PC-9 (cell line): ENCODE measurements at regions not wholly inside any gene's neighbourhood (a gene's known extent, or its start where the extent isn't known, plus 50 kb on each side); places are given as distances from the start of the nearest gene placed in this dataset.

Experiments
- BruUV-seq: library from RNA; stranded (reverse); fragments of 400-500 nt; replicated peaks from 2 replicates; lab custom pipeline; 2021; lab: Mats Ljungman, UMichigan
- CTCF ChIA-PET: fragments of 300-600 bp; sonication (Branson Sonifier 250); formaldehyde crosslinking; loops from one replicate; lab custom pipeline; 2022; ENCODE audit warnings: antibody characterized with exemption; lab: Charles Lee
- POLR2A ChIA-PET: fragments of 300-600 bp; sonication (Branson Sonifier 250); formaldehyde crosslinking; loops from one replicate; lab custom pipeline; 2022; ENCODE audit warnings: antibody characterized with exemption; ENCODE audit not compliant: unreplicated experiment; lab: Charles Lee
- DNase-seq, 2 experiments: peaks; one replicate each; pipeline versions ENCODE4 v3.0.0 to v3.0.0-alpha.2; 2015 to 2022; ENCODE audit warnings: mixed read lengths in 1 of 2
- H2AFZ ChIP-seq: fragments of 200-600 bp; sonication (generic); 2 replicates; pipeline ENCODE4 v1.8.1; 2017; ENCODE audit warnings: antibody characterized with exemption
- H3F3A ChIP-seq: fragments of 200-600 bp; sonication (generic); 2 replicates; pipeline ENCODE4 v1.8.1; 2017; ENCODE audit warnings: antibody characterized with exemption, mild to moderate bottlenecking, low read depth; ENCODE audit not compliant: insufficient read depth
- H3K27ac ChIP-seq: fragments of 200-600 bp; sonication (generic); 2 replicates; pipeline ENCODE4 v1.6.1; 2016; ENCODE audit warnings: mixed run types
- H3K27me3 ChIP-seq: fragments of 200-600 bp; sonication (generic); 2 replicates; pipeline ENCODE4 v1.6.1; 2016; ENCODE audit warnings: low read depth, mixed run types; ENCODE audit not compliant: insufficient read depth
- H3K36me3 ChIP-seq: fragments of 200-600 bp; sonication (generic); 2 replicates; pipeline ENCODE4 v1.6.1; 2016; ENCODE audit warnings: low read depth, mixed run types
- H3K4me1 ChIP-seq: fragments of 200-600 bp; sonication (generic); replicated peaks from 2 replicates; pipeline ENCODE4 v1.6.1; 2016; ENCODE audit warnings: mixed run types; ENCODE audit not compliant: insufficient read depth
- H3K4me2 ChIP-seq: fragments of 200-600 bp; sonication (generic); 2 replicates; pipeline ENCODE4 v1.6.1; 2017; ENCODE audit warnings: mixed run types
- H3K4me3 ChIP-seq: fragments of 200-600 bp; sonication (generic); 2 replicates; pipeline ENCODE4 v1.6.1; 2016; ENCODE audit warnings: mixed run types
- H3K79me2 ChIP-seq: fragments of 200-600 bp; sonication (generic); 2 replicates; pipeline ENCODE4 v1.6.1; 2017; ENCODE audit warnings: low read depth, mixed run types
- H3K9me2 ChIP-seq: fragments of 200-600 bp; sonication (generic); 2 replicates; pipeline ENCODE4 v1.8.1; 2017; ENCODE audit warnings: mild to moderate bottlenecking; ENCODE audit not compliant: insufficient read depth
- H3K9me3 ChIP-seq: fragments of 200-600 bp; sonication (generic); 2 replicates; pipeline ENCODE4 v1.8.1; 2016; ENCODE audit warnings: low read depth; ENCODE audit not compliant: insufficient read depth
- H4K20me1 ChIP-seq: fragments of 200-600 bp; sonication (generic); 2 replicates; pipeline ENCODE4 v1.8.1; 2017; ENCODE audit not compliant: insufficient read depth
- EZH2 ChIP-seq: fragments of 200-600 bp; sonication (generic); IDR thresholded peaks from 2 replicates; pipeline ENCODE4 v1.8.0; 2017; ENCODE audit warnings: antibody characterized with exemption, low read depth
- intact Hi-C: fragments of 100-400 bp; cut with micrococcal nuclease; formaldehyde crosslinking; loops from one replicate; pipeline ENCODE4 v1.10.0; 2022; ENCODE audit not compliant: unreplicated experiment
- TF ChIP-seq, protein P1 (sequence below): fragments of 200-600 bp; sonication (generic); conservative IDR thresholded peaks from 2 replicates; pipeline ENCODE4 v1.6.1; 2017; ENCODE audit warnings: mixed run types, antibody characterized with exemption, mild to moderate bottlenecking, moderate library complexity

DNA sequence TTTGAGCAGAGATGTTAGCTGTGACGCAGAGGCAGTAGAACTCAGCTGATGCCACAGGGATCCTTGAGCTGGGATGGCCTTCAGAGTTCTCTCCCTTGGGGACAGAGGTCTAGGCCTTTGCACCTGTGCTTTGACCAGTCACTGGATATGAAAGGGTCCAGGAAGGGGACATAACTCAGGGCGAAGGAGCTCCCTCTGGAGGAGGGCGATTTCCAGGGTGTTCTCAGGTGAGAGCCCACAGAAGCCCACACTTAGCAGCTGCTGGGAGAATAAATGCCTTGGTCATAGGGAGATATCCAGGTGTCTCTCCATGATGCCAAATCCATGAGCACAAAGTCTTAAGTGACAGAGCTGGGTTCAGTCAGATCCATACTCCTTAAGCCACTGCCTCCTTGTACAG lies 369.2 kb downstream of the NYAP2 start:
- Histone ChIP-seq H3K79me2 (no peaks in the 10 kb centered on the region), H3K4me2 (no peak overlapping the region), H3K36me3 (no peaks in the 10 kb centered on the region), H2AFZ (no peak overlapping the region), H3K9me3 (no peaks in the 10 kb centered on the region; the same call in 1 of the 2 replicates), H4K20me1 (no peaks in the 10 kb centered on the region), H3K27me3 (no peaks in the 10 kb centered on the region), H3K4me1 (no peaks in the 10 kb centered on the region), H3K27ac (no peak overlapping the region), H3K4me3 (no peak overlapping the region), H3K9me2 (no peaks in the 10 kb centered on the region), H3F3A (no peaks in the 10 kb centered on the region)
- ChIA-PET POLR2A (interaction anchor here (0.6 kb wide), 1 partner anchor 64 kb away, joined by 7 read pairs; no protein-coding TSS in a partner anchor), CTCF (no interaction called here)
- intact Hi-C loops = no loop called here
- no peak for DNase-seq
- no TSS peak for BruUV-seq
- no peak for TF ChIP-seq EZH2
- TF ChIP-seq, protein P1, sequence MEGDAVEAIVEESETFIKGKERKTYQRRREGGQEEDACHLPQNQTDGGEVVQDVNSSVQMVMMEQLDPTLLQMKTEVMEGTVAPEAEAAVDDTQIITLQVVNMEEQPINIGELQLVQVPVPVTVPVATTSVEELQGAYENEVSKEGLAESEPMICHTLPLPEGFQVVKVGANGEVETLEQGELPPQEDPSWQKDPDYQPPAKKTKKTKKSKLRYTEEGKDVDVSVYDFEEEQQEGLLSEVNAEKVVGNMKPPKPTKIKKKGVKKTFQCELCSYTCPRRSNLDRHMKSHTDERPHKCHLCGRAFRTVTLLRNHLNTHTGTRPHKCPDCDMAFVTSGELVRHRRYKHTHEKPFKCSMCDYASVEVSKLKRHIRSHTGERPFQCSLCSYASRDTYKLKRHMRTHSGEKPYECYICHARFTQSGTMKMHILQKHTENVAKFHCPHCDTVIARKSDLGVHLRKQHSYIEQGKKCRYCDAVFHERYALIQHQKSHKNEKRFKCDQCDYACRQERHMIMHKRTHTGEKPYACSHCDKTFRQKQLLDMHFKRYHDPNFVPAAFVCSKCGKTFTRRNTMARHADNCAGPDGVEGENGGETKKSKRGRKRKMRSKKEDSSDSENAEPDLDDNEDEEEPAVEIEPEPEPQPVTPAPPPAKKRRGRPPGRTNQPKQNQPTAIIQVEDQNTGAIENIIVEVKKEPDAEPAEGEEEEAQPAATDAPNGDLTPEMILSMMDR = no peak

DNA sequence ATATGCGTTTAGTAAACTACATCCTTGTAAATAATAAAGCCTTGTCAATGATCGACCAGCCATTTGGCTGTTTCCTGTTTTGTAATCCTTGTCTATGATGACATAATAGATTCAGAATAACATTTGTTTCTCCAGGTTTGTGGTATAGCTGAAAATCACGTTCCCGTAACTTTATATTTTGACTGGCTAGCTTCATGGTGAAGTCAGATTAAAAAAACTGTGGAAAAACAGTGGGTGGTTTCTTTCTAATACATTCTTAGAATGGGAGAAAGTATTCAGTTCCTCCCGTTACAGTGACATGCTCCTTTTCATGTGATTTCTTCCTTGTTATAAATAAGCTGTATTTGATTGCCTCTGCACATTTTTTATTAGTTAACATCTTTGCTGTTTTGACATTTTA lies 366.9 kb downstream of the NYAP2 start:
- intact Hi-C loops = no loop called here
- Histone ChIP-seq H2AFZ (0 out of 2 replicates have a peak overlapping the region, but pooled peaks have one; percentile 18), H3F3A (no peaks in the 10 kb centered on the region), H3K4me1 (no peaks in the 10 kb centered on the region), H3K36me3 (no peaks in the 10 kb centered on the region), H3K9me3 (no peaks in the 10 kb centered on the region; the same call in 1 of the 2 replicates), H3K79me2 (no peaks in the 10 kb centered on the region), H3K4me2 (no peak overlapping the region), H3K9me2 (no peaks in the 10 kb centered on the region), H4K20me1 (no peaks in the 10 kb centered on the region), H3K4me3 (no peak overlapping the region), H3K27me3 (no peaks in the 10 kb centered on the region), H3K27ac (no peak overlapping the region)
- POLR2A ChIA-PET = interaction anchor here (0.7 kb wide), 1 partner anchor 1134 kb away, joined by 9 read pairs; no protein-coding TSS in a partner anchor
- BruUV-seq = no TSS peak
- no peak for DNase-seq
- TF ChIP-seq, protein P1 = no peak
- TF ChIP-seq EZH2 = no peak
- CTCF ChIA-PET = no interaction called here

DNA sequence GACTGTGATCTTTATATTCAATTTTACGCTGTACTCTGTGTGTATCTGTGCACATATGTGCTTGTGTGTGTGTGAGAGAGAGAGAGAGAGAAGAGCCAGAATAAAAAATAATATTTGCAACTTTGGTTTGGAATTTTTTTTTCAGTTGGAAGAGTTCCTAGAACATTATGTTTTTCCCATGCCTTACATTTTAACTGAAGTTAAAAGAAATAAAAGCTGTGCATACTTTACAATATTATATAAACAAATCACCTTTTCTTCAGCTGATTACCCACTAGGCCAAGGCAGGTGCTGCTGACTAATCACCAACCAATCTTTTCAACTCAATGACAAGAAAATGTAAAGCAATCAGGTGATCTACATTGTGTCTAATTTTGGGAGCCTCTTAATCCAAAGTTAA lies 366.3 kb downstream of the NYAP2 start:
- Histone ChIP-seq H2AFZ (0 out of 2 replicates have a peak overlapping the region, but pooled peaks have one; percentile 18), H3K4me1 (no peaks in the 10 kb centered on the region), H3K36me3 (no peaks in the 10 kb centered on the region), H3F3A (no peaks in the 10 kb centered on the region), H3K79me2 (no peaks in the 10 kb centered on the region), H3K4me3 (no peak overlapping the region), H3K9me2 (no peaks in the 10 kb centered on the region), H3K4me2 (no peak overlapping the region), H3K9me3 (no peaks in the 10 kb centered on the region; the same call in 1 of the 2 replicates), H3K27ac (no peak overlapping the region), H4K20me1 (no peaks in the 10 kb centered on the region), H3K27me3 (no peaks in the 10 kb centered on the region)
- no peak for TF ChIP-seq EZH2
- TF ChIP-seq, protein P1 = no peak
- intact Hi-C loops = no loop called here
- POLR2A ChIA-PET = interaction anchor here (0.7 kb wide), 1 partner anchor 1133 kb away, joined by 9 read pairs; no protein-coding TSS in a partner anchor
- CTCF ChIA-PET = no interaction called here
- no TSS peak for BruUV-seq
- DNase-seq = no peak
